Middle frontal gyrus (tissue), 1 donor: ENCODE measurements at regions not wholly inside any gene's neighbourhood (a gene's known extent, or its start where the extent isn't known, plus 50 kb on each side); places are given as distances from the start of the nearest gene placed in this dataset.

ENCODE experiments used
- DNase-seq: peaks from one replicate; pipeline ENCODE4 v3.0.0-alpha.2; 2015; ENCODE audit warnings: low spot score; ENCODE audit errors: extremely low spot score

GRCh38 chr14:101365329-101366158 lies 195.8 kb upstream of the DIO3 start:
- no peak for DNase-seq

- no peak for DNase-seq
These were observed 193.7 kb upstream of the DIO3 start for GRCh38 chr14:101367421-101368261.

- no peak for DNase-seq
These were observed 192.7 kb upstream of the DIO3 start for GRCh38 chr14:101368629-101369028.

GRCh38 chr14:101369194-101369915 lies 191.9 kb upstream of the DIO3 start:
- DNase-seq, result no peak

- DNase-seq, result no peak
These were observed 191.2 kb upstream of the DIO3 start for GRCh38 chr14:101369916-101370592.

DNA sequence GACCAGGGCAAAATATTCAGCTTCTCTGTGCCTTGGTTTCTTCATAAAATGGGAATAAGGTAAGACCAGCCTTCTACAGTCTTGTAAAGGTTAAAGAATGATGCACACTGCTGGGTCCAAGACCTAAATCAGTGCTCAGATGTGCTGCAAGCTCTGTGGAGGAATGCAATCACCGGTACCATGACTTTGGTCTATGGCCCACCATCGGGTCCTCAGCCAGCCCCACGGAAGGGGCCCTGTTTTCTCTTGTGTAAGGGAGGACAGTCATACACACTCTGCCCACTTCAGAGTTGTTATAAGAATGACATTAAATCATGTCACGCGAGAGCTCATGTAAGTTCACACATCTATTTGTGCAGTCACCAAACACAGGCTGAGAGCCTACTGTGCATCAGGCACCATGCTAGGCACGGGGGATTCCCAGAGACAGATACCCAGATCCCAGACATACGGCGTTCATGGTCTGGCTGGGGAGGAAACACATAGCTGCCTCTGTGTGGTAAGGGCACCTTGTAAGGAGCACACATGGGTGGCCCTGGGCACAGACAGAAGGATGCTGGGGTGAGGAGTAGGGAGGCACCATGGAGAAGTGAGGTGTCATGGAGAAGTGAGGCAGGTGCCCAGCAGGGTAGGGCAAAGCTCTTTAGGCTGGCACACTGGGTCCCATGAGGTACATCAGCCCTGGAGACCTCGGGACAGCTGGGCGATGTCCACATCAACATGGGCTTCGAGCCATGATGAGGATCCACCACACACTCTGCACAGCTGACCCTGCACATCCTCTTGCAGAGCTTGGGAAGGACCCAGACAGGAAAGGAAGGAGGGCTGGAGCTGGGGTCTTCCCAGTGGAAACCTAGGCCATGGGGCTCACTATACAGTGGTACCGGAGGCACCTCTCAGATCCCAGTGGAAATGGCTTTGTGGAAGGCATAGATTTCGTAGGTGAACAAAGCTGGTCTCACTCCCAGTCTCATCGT lies 190.4 kb upstream of the DIO3 start:
- no peak for DNase-seq

- no peak for DNase-seq
These were observed 189.2 kb upstream of the DIO3 start for GRCh38 chr14:101371799-101372793.

DNA sequence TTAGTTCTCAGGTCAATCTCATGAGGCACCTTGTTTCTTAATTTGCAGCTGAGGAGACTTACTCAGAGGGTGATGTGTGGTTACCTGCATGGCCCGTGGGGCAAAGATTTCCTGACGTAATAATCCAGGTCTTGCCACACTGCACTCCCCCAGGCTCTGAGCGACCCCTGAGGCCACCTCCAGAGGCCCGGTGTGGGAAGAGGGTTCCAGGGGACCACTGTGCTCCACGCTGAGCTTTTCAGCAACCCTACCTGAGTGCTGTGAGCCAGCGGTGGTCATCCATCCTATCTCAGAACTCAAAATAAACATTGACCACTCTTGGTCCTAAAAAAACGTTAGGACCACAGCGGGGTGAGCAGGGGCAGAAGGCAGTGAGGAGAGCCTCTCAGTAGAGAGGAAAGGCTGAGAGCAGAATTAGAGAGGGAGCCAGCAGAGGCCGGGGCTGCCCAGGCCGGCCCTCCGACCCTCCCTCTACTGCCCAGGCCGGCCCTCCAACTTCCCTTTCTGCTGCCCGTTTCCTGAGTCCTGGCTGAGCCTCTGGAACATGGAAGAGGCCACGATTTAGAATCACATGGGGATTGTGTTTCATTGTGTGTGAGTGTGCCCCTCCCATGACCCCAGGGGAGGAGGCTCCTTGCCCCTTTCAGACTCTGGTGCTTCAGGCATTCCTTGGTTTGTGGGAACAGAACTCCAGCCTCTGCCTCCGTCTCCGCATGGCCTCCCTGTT lies 188.2 kb upstream of the DIO3 start:
- no peak for DNase-seq

GRCh38 chr14:101373690-101374295 lies 187.5 kb upstream of the DIO3 start:
- DNase-seq, result no peak

- DNase-seq, result no peak
These were observed 186.6 kb upstream of the DIO3 start for GRCh38 chr14:101374373-101375338.

DNA sequence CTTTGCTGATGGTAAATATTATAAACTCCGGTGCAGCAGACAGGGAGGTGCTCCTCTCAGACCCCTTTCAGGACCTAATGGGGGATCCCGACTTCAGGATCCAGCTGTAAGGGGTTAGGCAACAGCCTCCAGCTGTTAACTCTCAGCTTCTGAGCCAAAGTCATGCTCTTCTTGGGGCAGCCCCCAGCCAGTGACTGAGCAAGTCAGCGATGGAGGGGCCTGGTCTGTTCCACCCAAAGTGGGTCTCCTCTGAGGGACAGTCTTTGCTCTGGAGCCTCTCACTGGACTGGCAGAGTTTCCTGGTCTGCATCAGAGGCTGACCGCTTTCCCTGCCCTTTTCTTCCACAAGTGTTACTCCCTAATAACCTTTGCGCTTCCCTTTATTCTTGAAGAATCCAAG lies 184.2 kb upstream of the DIO3 start:
- no peak for DNase-seq

- DNase-seq, result no peak
These were observed 181.5 kb upstream of the DIO3 start for GRCh38 chr14:101379842-101380241.

- DNase-seq, result no peak
These were observed 180.8 kb upstream of the DIO3 start for GRCh38 chr14:101380512-101380911.

DNA sequence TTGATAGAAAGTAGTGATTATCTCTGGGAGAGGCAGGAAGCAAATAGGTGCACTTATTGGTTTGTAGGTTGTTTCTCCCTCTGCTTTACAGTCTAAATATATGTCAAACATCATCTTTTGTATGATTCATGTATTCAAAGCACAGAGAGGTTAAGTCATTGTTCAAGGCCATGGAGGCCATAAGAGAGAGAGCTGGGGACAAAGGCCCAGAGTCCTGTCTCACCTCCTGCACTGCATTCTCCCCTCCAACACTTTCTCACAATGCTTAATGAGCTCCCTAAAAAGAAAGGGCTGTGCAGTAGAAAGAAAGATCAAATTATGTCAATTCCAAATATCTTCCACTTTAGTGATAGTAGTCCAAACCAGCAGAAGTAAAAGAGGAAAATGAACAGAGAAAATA lies 180.4 kb upstream of the DIO3 start:
- no peak for DNase-seq

GRCh38 chr14:101383737-101384338 lies 177.5 kb upstream of the DIO3 start:
- no peak for DNase-seq

- no peak for DNase-seq
These were observed 166.9 kb upstream of the DIO3 start for GRCh38 chr14:101394374-101394773.
